ENCODE measurements at regions not wholly inside any gene's neighbourhood (a gene's known extent, or its start where the extent isn't known, plus 50 kb on each side); places are given as distances from the start of the nearest gene placed in this dataset.

GRCh38 chr22:22816171-22816514 is 71.5 kb upstream of the IGLL5 start:
- POLR2A ChIA-PET = no interaction called here
- Mint-ChIP-seq H3K27me3 (peaks cover 18% of the 10 kb centered on the region), H3K27ac (no peak overlapping the region), H3K4me1 (peaks cover 50% of the 10 kb centered on the region), H3K36me3 (ENCODE audit: low read depth) (no peaks in the 10 kb centered on the region), H3K9me3 (no peaks in the 10 kb centered on the region), H3K4me3 (no peak overlapping the region)
- DNase-seq = no peak
- intact Hi-C loops (cut with micrococcal nuclease) = no loop called here
- no peak for ATAC-seq (ENCODE audit: low read depth)
- TF ChIP-seq CTCF (IDR thresholded peaks at IDR 0.05) = no peak
- CTCF ChIA-PET = interaction anchor here (1.1 to 1.6 kb wide), 3 partner anchors 32 to 140 kb away, joined by 3 to 4 read pairs (median 3); no protein-coding TSS in a partner anchor

- Mint-ChIP-seq H3K9me3 (no peaks in the 10 kb centered on the region), H3K4me1 (peaks cover 50% of the 10 kb centered on the region), H3K27me3 (peaks cover 18% of the 10 kb centered on the region), H3K36me3 (ENCODE audit: low read depth) (no peaks in the 10 kb centered on the region), H3K27ac (no peak overlapping the region), H3K4me3 (no peak overlapping the region)
- no peak for TF ChIP-seq CTCF (IDR thresholded peaks at IDR 0.05)
- ATAC-seq (ENCODE audit: low read depth) (no peak), DNase-seq (no peak)
- ChIA-PET CTCF (interaction anchor here (1.1 to 1.6 kb wide), 3 partner anchors 31 to 139 kb away, joined by 3 to 4 read pairs (median 3); no protein-coding TSS in a partner anchor), POLR2A (no interaction called here)
- intact Hi-C loops (cut with micrococcal nuclease) = no loop called here
Measured at GRCh38 chr22:22816766-22817410, 70.7 kb upstream of the IGLL5 start.

GRCh38 chr22:22817468-22818201 is 70.0 kb upstream of the IGLL5 start:
- H3K4me1 Mint-ChIP-seq = peaks cover 51% of the 10 kb centered on the region
- CTCF ChIA-PET = interaction anchor here (1.5 to 1.8 kb wide), 4 partner anchors 8 to 137 kb away, joined by 4 to 9 read pairs (median 5); no protein-coding TSS in a partner anchor
- H3K27me3 Mint-ChIP-seq = peaks cover 18% of the 10 kb centered on the region
- H3K4me3 Mint-ChIP-seq = no peak overlapping the region
- ATAC-seq (ENCODE audit: low read depth) (no peak), DNase-seq (no peak)
- no peak for TF ChIP-seq CTCF (IDR thresholded peaks at IDR 0.05)
- POLR2A ChIA-PET = interaction anchor here (0.6 kb wide), 1 partner anchor 1887 kb away, joined by 10 read pairs; no protein-coding TSS in a partner anchor
- no peak overlapping the region for H3K27ac Mint-ChIP-seq
- no peaks in the 10 kb centered on the region for H3K36me3 Mint-ChIP-seq (ENCODE audit: low read depth)
- H3K9me3 Mint-ChIP-seq = no peaks in the 10 kb centered on the region
- intact Hi-C loops (cut with micrococcal nuclease) = no loop called here

- ChIA-PET CTCF (interaction anchor here (1.5 to 1.8 kb wide), 3 partner anchors 8 to 137 kb away, joined by 5 to 9 read pairs (median 5); no protein-coding TSS in a partner anchor), POLR2A (interaction anchor here (0.6 to 1.0 kb wide), 3 partner anchors 8 to 1888 kb away, joined by 3 to 10 read pairs (median 3); no protein-coding TSS in a partner anchor)
- Mint-ChIP-seq H3K27ac (no peak overlapping the region), H3K9me3 (no peaks in the 10 kb centered on the region), H3K36me3 (ENCODE audit: low read depth) (no peaks in the 10 kb centered on the region), H3K4me3 (no peak overlapping the region), H3K4me1 (peaks cover 56% of the 10 kb centered on the region), H3K27me3 (peaks cover 18% of the 10 kb centered on the region)
- DNase-seq = no peak
- TF ChIP-seq CTCF (IDR thresholded peaks at IDR 0.05) = no peak
- intact Hi-C loops (cut with micrococcal nuclease) = no loop called here
- no peak for ATAC-seq (ENCODE audit: low read depth)
Measured at GRCh38 chr22:22818202-22818538, 69.4 kb upstream of the IGLL5 start.

Measured in activated B cell treated with CpG ODN at 0.5 μM for 24 hours (primary cell).